Suprapubic skin (tissue), 4 donors: ENCODE measurements at regions not wholly inside any gene's neighbourhood (a gene's known extent, or its start where the extent isn't known, plus 50 kb on each side); places are given as distances from the start of the nearest gene placed in this dataset.

Source experiments
- DNase-seq, 2 donors: peaks; one replicate each; pipeline ENCODE4 v3.0.0-alpha.2; 2019; ENCODE audit warnings: low spot score in 2 of 2
- H3K27ac ChIP-seq: fragments of 200-600 bp; sonication (generic); one replicate; pipeline ENCODE4 v1.5.1; 2019
- H3K27me3 ChIP-seq: fragments of 200-600 bp; sonication (generic); one replicate; pipeline ENCODE4 v1.5.1; 2019
- H3K36me3 ChIP-seq: fragments of 200-600 bp; sonication (generic); one replicate; pipeline ENCODE4 v1.5.1; 2019
- H3K4me1 ChIP-seq: fragments of 200-600 bp; sonication (generic); one replicate; pipeline ENCODE4 v1.5.1; 2019
- H3K4me3 ChIP-seq: fragments of 200-600 bp; sonication (generic); one replicate; pipeline ENCODE4 v1.5.1; 2019; ENCODE audit warnings: mild to moderate bottlenecking
- H3K9me3 ChIP-seq: fragments of 200-600 bp; sonication (generic); one replicate; pipeline ENCODE4 v1.5.1; 2019
- CTCF ChIP-seq, 2 donors: fragments of 200-600 bp in 1 of 2; fragments of 450-650 bp in 1 of 2; sonication (generic) in 1 of 2; IDR thresholded peaks; one replicate each; pipeline ENCODE4 v1.5.1; 2016 to 2019; ENCODE audit warnings: antibody characterized with exemption in 2 of 2, mild to moderate bottlenecking in 1 of 2, moderate library complexity in 1 of 2
- EP300 ChIP-seq: sonication (generic); formaldehyde crosslinking; IDR thresholded peaks from one replicate; pipeline ENCODE4 v1.6.1; 2017; ENCODE audit warnings: antibody characterized with exemption
- POLR2A ChIP-seq, 2 donors: fragments of 450-650 bp; IDR thresholded peaks; one replicate each; pipeline ENCODE4 v1.6.1; 2017; ENCODE audit warnings: antibody characterized with exemption in 2 of 2, mild to moderate bottlenecking in 2 of 2, moderate library complexity in 2 of 2
- POLR2AphosphoS5 ChIP-seq, 3 donors: sonication (generic); formaldehyde crosslinking; IDR thresholded peaks; one replicate each; pipeline ENCODE4 v1.6.1; 2017; ENCODE audit warnings: antibody characterized with exemption in 3 of 3
- WGBS: methylation state at CpG from one replicate; pipeline ENCODE4 v1.1.5; 2018; 5-methylcytosine and 5-hydroxymethylcytosine counted together

- Histone ChIP-seq H3K27ac (no peak overlapping the region), H3K4me3 (no peak overlapping the region), H3K9me3 (no peaks in the 10 kb centered on the region), H3K36me3 (no peaks in the 10 kb centered on the region), H3K4me1 (no peaks in the 10 kb centered on the region), H3K27me3 (no peaks in the 10 kb centered on the region)
- DNase-seq, result no peak
- TF ChIP-seq EP300 (no peak), POLR2A (IDR thresholded peaks at IDR 0.05) (no peak), CTCF (IDR thresholded peaks at IDR 0.05) (no peak), POLR2AphosphoS5 (IDR thresholded peaks at IDR 0.05) (no peak)
- WGBS, result 92% methylated on average over 9 of the region's 9 CpGs
These were observed 642.6 kb upstream of the LCORL start for GRCh38 chr4:18664171-18664570.

GRCh38 chr4:18645351-18645750, 623.8 kb upstream of the LCORL start:
- TF ChIP-seq EP300 (no peak), POLR2AphosphoS5 (IDR thresholded peaks at IDR 0.05) (no peak), CTCF (IDR thresholded peaks at IDR 0.05) (no peak), POLR2A (IDR thresholded peaks at IDR 0.05) (no peak)
- no peaks in the 10 kb centered on the region for H3K4me1 ChIP-seq
- H3K36me3 ChIP-seq, result no peaks in the 10 kb centered on the region
- H3K27me3 ChIP-seq, result no peaks in the 10 kb centered on the region
- no peak overlapping the region for H3K4me3 ChIP-seq
- H3K9me3 ChIP-seq, result no peaks in the 10 kb centered on the region
- 55% methylated on average over 2 of the region's 2 CpGs for WGBS
- H3K27ac ChIP-seq, result no peak overlapping the region
- DNase-seq, result no peak

- H3K27ac ChIP-seq, result no peak overlapping the region
- H3K4me1 ChIP-seq, result no peaks in the 10 kb centered on the region
- DNase-seq, result no peak
- H3K9me3 ChIP-seq, result no peaks in the 10 kb centered on the region
- no peaks in the 10 kb centered on the region for H3K27me3 ChIP-seq
- no peak overlapping the region for H3K4me3 ChIP-seq
- no peaks in the 10 kb centered on the region for H3K36me3 ChIP-seq
- TF ChIP-seq POLR2A (IDR thresholded peaks at IDR 0.05) (no peak), CTCF (IDR thresholded peaks at IDR 0.05) (no peak), EP300 (no peak), POLR2AphosphoS5 (IDR thresholded peaks at IDR 0.05) (no peak)
These were observed 619.8 kb upstream of the LCORL start for GRCh38 chr4:18641334-18641733.

GRCh38 chr4:18638031-18638430, 616.5 kb upstream of the LCORL start:
- no peak for TF ChIP-seq EP300
- no peak for TF ChIP-seq CTCF (IDR thresholded peaks at IDR 0.05)
- no peak for TF ChIP-seq POLR2AphosphoS5 (IDR thresholded peaks at IDR 0.05)
- TF ChIP-seq POLR2A (IDR thresholded peaks at IDR 0.05), result no peak
- no peak for DNase-seq
- H3K9me3 ChIP-seq, result no peaks in the 10 kb centered on the region
- H3K27ac ChIP-seq, result no peak overlapping the region
- 52% methylated on average over 4 of the region's 4 CpGs for WGBS
- H3K27me3 ChIP-seq, result no peaks in the 10 kb centered on the region
- H3K4me1 ChIP-seq, result no peaks in the 10 kb centered on the region
- no peak overlapping the region for H3K4me3 ChIP-seq
- H3K36me3 ChIP-seq, result no peaks in the 10 kb centered on the region

- H3K27ac ChIP-seq, result no peak overlapping the region
- H3K4me1 ChIP-seq, result no peaks in the 10 kb centered on the region
- DNase-seq, result no peak
- no peaks in the 10 kb centered on the region for H3K27me3 ChIP-seq
- no peaks in the 10 kb centered on the region for H3K9me3 ChIP-seq
- 75% methylated on average over 10 of the region's 10 CpGs for WGBS
- no peaks in the 10 kb centered on the region for H3K36me3 ChIP-seq
- TF ChIP-seq POLR2A (IDR thresholded peaks at IDR 0.05) (no peak), POLR2AphosphoS5 (IDR thresholded peaks at IDR 0.05) (no peak), EP300 (no peak), CTCF (IDR thresholded peaks at IDR 0.05) (no peak)
- no peak overlapping the region for H3K4me3 ChIP-seq
These were observed 614.5 kb upstream of the LCORL start for GRCh38 chr4:18636001-18636585.
